ENCODE measurements at regions not wholly inside any gene's neighbourhood (a gene's known extent, or its start where the extent isn't known, plus 50 kb on each side); places are given as distances from the start of the nearest gene placed in this dataset.
"Not testable (repeated sequence)": the region's sequence is repeated elsewhere in the genome, so short reads cannot be mapped to it uniquely, and the experiment has no call there.

- H3K9me3 ChIP-seq (ENCODE audit: low read length) = no peaks in the 10 kb centered on the region
- no peaks in the 10 kb centered on the region for H3K27me3 ChIP-seq (ENCODE audit: low read length)
- H3K27ac ChIP-seq (ENCODE audit: low read length) = no peak overlapping the region
- H3K4me3 ChIP-seq (ENCODE audit: low read length) = no peak overlapping the region
- no peak overlapping the region for H2AFZ ChIP-seq (ENCODE audit: low read length)
- no peak overlapping the region for H3K9ac ChIP-seq (ENCODE audit: low read length)
- H3K4me2 ChIP-seq (ENCODE audit: low read depth, low read length, poor library complexity, severe bottlenecking) = no peak overlapping the region
- H3K36me3 ChIP-seq (ENCODE audit: insufficient read depth, low read length) = no peaks in the 10 kb centered on the region
- H4K20me1 ChIP-seq (ENCODE audit: insufficient read depth, low read depth, low read length) = no peaks in the 10 kb centered on the region
- no peaks in the 10 kb centered on the region for H3K9me2 ChIP-seq (replicated peaks; ENCODE audit: insufficient read depth, low read length)
- no peak for DNase-seq
- H3K4me1 ChIP-seq (ENCODE audit: low read length) = no peaks in the 10 kb centered on the region
- H3K79me2 ChIP-seq (ENCODE audit: low read length) = no peaks in the 10 kb centered on the region
Observed at GRCh38 chr9:135173066-135173465, 85.6 kb downstream of the OLFM1 start.

- H3K9ac ChIP-seq (ENCODE audit: low read length) = no peak overlapping the region
- no peaks in the 10 kb centered on the region for H3K9me3 ChIP-seq (ENCODE audit: low read length)
- H4K20me1 ChIP-seq (ENCODE audit: insufficient read depth, low read depth, low read length) = no peaks in the 10 kb centered on the region
- no peak for DNase-seq
- H3K9me2 ChIP-seq (replicated peaks; ENCODE audit: insufficient read depth, low read length) = no peaks in the 10 kb centered on the region
- no peaks in the 10 kb centered on the region for H3K4me1 ChIP-seq (ENCODE audit: low read length)
- no peak overlapping the region for H3K4me3 ChIP-seq (ENCODE audit: low read length)
- no peaks in the 10 kb centered on the region for H3K27me3 ChIP-seq (ENCODE audit: low read length)
- H3K36me3 ChIP-seq (ENCODE audit: insufficient read depth, low read length) = no peaks in the 10 kb centered on the region
- H2AFZ ChIP-seq (ENCODE audit: low read length) = no peak overlapping the region
- H3K79me2 ChIP-seq (ENCODE audit: low read length) = no peaks in the 10 kb centered on the region
- no peak overlapping the region for H3K4me2 ChIP-seq (ENCODE audit: low read depth, low read length, poor library complexity, severe bottlenecking)
- H3K27ac ChIP-seq (ENCODE audit: low read length) = no peak overlapping the region
Observed at GRCh38 chr9:135174248-135174647, 86.8 kb downstream of the OLFM1 start.

- H3K9me3 ChIP-seq (ENCODE audit: low read length) = no peaks in the 10 kb centered on the region
- no peaks in the 10 kb centered on the region for H3K27me3 ChIP-seq (ENCODE audit: low read length)
- no peak overlapping the region for H2AFZ ChIP-seq (ENCODE audit: low read length)
- H3K4me1 ChIP-seq (ENCODE audit: low read length) = no peaks in the 10 kb centered on the region
- H3K9me2 ChIP-seq (replicated peaks; ENCODE audit: insufficient read depth, low read length) = no peaks in the 10 kb centered on the region
- no peak overlapping the region for H3K27ac ChIP-seq (ENCODE audit: low read length)
- no peaks in the 10 kb centered on the region for H3K79me2 ChIP-seq (ENCODE audit: low read length)
- no peak for DNase-seq
- no peaks in the 10 kb centered on the region for H3K36me3 ChIP-seq (ENCODE audit: insufficient read depth, low read length)
- no peak overlapping the region for H3K4me3 ChIP-seq (ENCODE audit: low read length)
- no peak overlapping the region for H3K9ac ChIP-seq (ENCODE audit: low read length)
- H3K4me2 ChIP-seq (ENCODE audit: low read depth, low read length, poor library complexity, severe bottlenecking) = no peak overlapping the region
- H4K20me1 ChIP-seq (ENCODE audit: insufficient read depth, low read depth, low read length) = no peaks in the 10 kb centered on the region
Observed at GRCh38 chr9:135174981-135175380, 87.5 kb downstream of the OLFM1 start.

GRCh38 chr9:135176284-135176683 is 88.8 kb downstream of the OLFM1 start:
- Histone ChIP-seq H2AFZ (ENCODE audit: low read length) (no peak overlapping the region), H3K9me3 (ENCODE audit: low read length) (no peaks in the 10 kb centered on the region), H3K27ac (ENCODE audit: low read length) (no peak overlapping the region), H3K9me2 (replicated peaks; ENCODE audit: insufficient read depth, low read length) (no peaks in the 10 kb centered on the region), H3K4me3 (ENCODE audit: low read length) (no peak overlapping the region), H4K20me1 (ENCODE audit: insufficient read depth, low read depth, low read length) (no peaks in the 10 kb centered on the region), H3K4me1 (ENCODE audit: low read length) (no peaks in the 10 kb centered on the region), H3K36me3 (ENCODE audit: insufficient read depth, low read length) (no peaks in the 10 kb centered on the region), H3K4me2 (ENCODE audit: low read depth, low read length, poor library complexity, severe bottlenecking) (no peak overlapping the region), H3K79me2 (ENCODE audit: low read length) (no peaks in the 10 kb centered on the region), H3K27me3 (ENCODE audit: low read length) (no peaks in the 10 kb centered on the region), H3K9ac (ENCODE audit: low read length) (no peak overlapping the region)
- DNase-seq = no peak

- not testable (repeated sequence) for H3K27me3 ChIP-seq (ENCODE audit: low read length); H3K4me3 ChIP-seq (ENCODE audit: low read length); H3K27ac ChIP-seq (ENCODE audit: low read length); DNase-seq; H3K4me2 ChIP-seq (ENCODE audit: low read depth, low read length, poor library complexity, severe bottlenecking); H3K9ac ChIP-seq (ENCODE audit: low read length); H3K4me1 ChIP-seq (ENCODE audit: low read length); H3K36me3 ChIP-seq (ENCODE audit: insufficient read depth, low read length); H4K20me1 ChIP-seq (ENCODE audit: insufficient read depth, low read depth, low read length); H3K9me2 ChIP-seq (replicated peaks; ENCODE audit: insufficient read depth, low read length); H3K79me2 ChIP-seq (ENCODE audit: low read length); H3K9me3 ChIP-seq (ENCODE audit: low read length); H2AFZ ChIP-seq (ENCODE audit: low read length)
Observed at GRCh38 chr9:135177562-135177961, 90.1 kb downstream of the OLFM1 start.

GRCh38 chr9:135178498-135178897 is 91.0 kb downstream of the OLFM1 start:
- Histone ChIP-seq H3K27me3 (ENCODE audit: low read length) (no peaks in the 10 kb centered on the region), H4K20me1 (ENCODE audit: insufficient read depth, low read depth, low read length) (no peaks in the 10 kb centered on the region), H3K9ac (ENCODE audit: low read length) (no peak overlapping the region), H3K36me3 (ENCODE audit: insufficient read depth, low read length) (no peaks in the 10 kb centered on the region), H3K79me2 (ENCODE audit: low read length) (no peaks in the 10 kb centered on the region), H3K4me1 (ENCODE audit: low read length) (no peaks in the 10 kb centered on the region), H3K4me3 (ENCODE audit: low read length) (no peak overlapping the region), H3K27ac (ENCODE audit: low read length) (no peak overlapping the region), H3K4me2 (ENCODE audit: low read depth, low read length, poor library complexity, severe bottlenecking) (no peak overlapping the region), H2AFZ (ENCODE audit: low read length) (no peak overlapping the region), H3K9me3 (ENCODE audit: low read length) (no peaks in the 10 kb centered on the region), H3K9me2 (replicated peaks; ENCODE audit: insufficient read depth, low read length) (no peaks in the 10 kb centered on the region)
- no peak for DNase-seq

- Histone ChIP-seq H3K27me3 (ENCODE audit: low read length) (no peaks in the 10 kb centered on the region), H3K36me3 (ENCODE audit: insufficient read depth, low read length) (no peaks in the 10 kb centered on the region), H3K4me1 (ENCODE audit: low read length) (no peaks in the 10 kb centered on the region), H3K79me2 (ENCODE audit: low read length) (no peaks in the 10 kb centered on the region), H3K27ac (ENCODE audit: low read length) (no peak overlapping the region), H2AFZ (ENCODE audit: low read length) (no peak overlapping the region), H3K9ac (ENCODE audit: low read length) (no peak overlapping the region), H3K9me3 (ENCODE audit: low read length) (no peaks in the 10 kb centered on the region), H3K4me2 (ENCODE audit: low read depth, low read length, poor library complexity, severe bottlenecking) (no peak overlapping the region), H4K20me1 (ENCODE audit: insufficient read depth, low read depth, low read length) (no peaks in the 10 kb centered on the region), H3K9me2 (replicated peaks; ENCODE audit: insufficient read depth, low read length) (no peaks in the 10 kb centered on the region), H3K4me3 (ENCODE audit: low read length) (no peak overlapping the region)
- DNase-seq = no peak
Observed at GRCh38 chr9:135179041-135179440, 91.6 kb downstream of the OLFM1 start.

GRCh38 chr9:135179976-135180375 is 92.5 kb downstream of the OLFM1 start:
- no peak overlapping the region for H3K4me3 ChIP-seq (ENCODE audit: low read length)
- H3K9ac ChIP-seq (ENCODE audit: low read length) = no peak overlapping the region
- no peak for DNase-seq
- H3K27me3 ChIP-seq (ENCODE audit: low read length) = no peaks in the 10 kb centered on the region
- no peaks in the 10 kb centered on the region for H4K20me1 ChIP-seq (ENCODE audit: insufficient read depth, low read depth, low read length)
- H2AFZ ChIP-seq (ENCODE audit: low read length) = no peak overlapping the region
- H3K4me2 ChIP-seq (ENCODE audit: low read depth, low read length, poor library complexity, severe bottlenecking) = no peak overlapping the region
- no peaks in the 10 kb centered on the region for H3K36me3 ChIP-seq (ENCODE audit: insufficient read depth, low read length)
- no peaks in the 10 kb centered on the region for H3K9me3 ChIP-seq (ENCODE audit: low read length)
- H3K4me1 ChIP-seq (ENCODE audit: low read length) = no peaks in the 10 kb centered on the region
- H3K79me2 ChIP-seq (ENCODE audit: low read length) = no peaks in the 10 kb centered on the region
- no peaks in the 10 kb centered on the region for H3K9me2 ChIP-seq (replicated peaks; ENCODE audit: insufficient read depth, low read length)
- H3K27ac ChIP-seq (ENCODE audit: low read length) = no peak overlapping the region

GRCh38 chr9:135180586-135180985 is 93.1 kb downstream of the OLFM1 start:
- no peak overlapping the region for H2AFZ ChIP-seq (ENCODE audit: low read length)

More at GRCh38 chr9:135180586-135180985, 93.1 kb downstream of the OLFM1 start:
- Histone ChIP-seq H3K36me3 (ENCODE audit: insufficient read depth, low read length) (no peaks in the 10 kb centered on the region), H3K4me1 (ENCODE audit: low read length) (no peaks in the 10 kb centered on the region), H3K79me2 (ENCODE audit: low read length) (no peaks in the 10 kb centered on the region), H3K9ac (ENCODE audit: low read length) (no peak overlapping the region), H3K4me2 (ENCODE audit: low read depth, low read length, poor library complexity, severe bottlenecking) (no peak overlapping the region), H3K9me2 (replicated peaks; ENCODE audit: insufficient read depth, low read length) (no peaks in the 10 kb centered on the region), H3K27ac (ENCODE audit: low read length) (no peak overlapping the region), H3K27me3 (ENCODE audit: low read length) (no peaks in the 10 kb centered on the region), H3K9me3 (ENCODE audit: low read length) (no peaks in the 10 kb centered on the region), H4K20me1 (ENCODE audit: insufficient read depth, low read depth, low read length) (no peaks in the 10 kb centered on the region), H3K4me3 (ENCODE audit: low read length) (no peak overlapping the region)
- DNase-seq = no peak

Data from Karpas-422 (cell line).